HG03520 (cell line): ENCODE measurements at regions not wholly inside any gene's neighbourhood (a gene's known extent, or its start where the extent isn't known, plus 50 kb on each side); places are given as distances from the start of the nearest gene placed in this dataset.

ENCODE experiments used
- ATAC-seq: cut with Tn5 transposase; IDR thresholded peaks from one replicate; pipeline ENCODE4 v1.9.1; 2021; ENCODE audit warnings: mild to moderate bottlenecking, moderate library complexity; ENCODE audit not compliant: unreplicated experiment

DNA sequence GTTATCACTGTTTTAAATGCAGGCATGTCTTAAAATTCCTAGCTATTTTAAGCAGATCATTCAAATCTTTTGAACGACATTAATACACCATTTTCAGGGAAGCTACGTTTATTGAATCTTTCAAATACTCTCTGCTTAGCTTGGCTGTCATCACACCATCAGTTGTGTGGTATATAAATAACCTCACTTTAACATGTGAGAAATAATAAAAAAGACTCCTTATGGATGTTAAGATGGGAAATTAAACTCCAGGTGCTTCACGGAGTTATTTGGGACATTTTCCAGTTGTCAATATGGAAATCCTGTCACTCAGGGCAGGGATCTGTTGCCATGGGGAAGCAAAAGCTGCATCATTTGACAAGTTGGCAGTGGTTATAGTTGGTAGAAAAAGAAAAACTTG, 649.2 kb upstream of the CDH2 start:
- no peak for ATAC-seq

DNA sequence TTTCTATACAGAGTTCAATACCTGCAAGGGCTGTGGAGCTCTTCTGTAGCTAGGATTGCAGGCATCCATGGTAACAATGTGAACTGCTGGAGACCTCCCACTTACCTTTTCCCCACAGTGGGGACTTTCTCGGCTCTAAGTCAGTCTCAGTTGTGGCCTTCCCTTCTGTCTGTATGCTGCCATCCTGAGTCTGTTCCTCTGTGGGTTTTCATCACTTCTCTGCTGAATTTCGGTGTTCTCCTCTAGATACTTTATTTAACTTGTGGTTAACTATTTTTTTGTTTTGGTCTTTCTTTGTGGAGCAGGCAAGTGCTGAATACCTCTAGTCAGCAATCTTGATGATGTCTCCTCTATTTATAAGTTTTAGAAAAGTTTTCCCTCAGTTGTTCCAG, 647.2 kb upstream of the CDH2 start:
- ATAC-seq = no peak

DNA sequence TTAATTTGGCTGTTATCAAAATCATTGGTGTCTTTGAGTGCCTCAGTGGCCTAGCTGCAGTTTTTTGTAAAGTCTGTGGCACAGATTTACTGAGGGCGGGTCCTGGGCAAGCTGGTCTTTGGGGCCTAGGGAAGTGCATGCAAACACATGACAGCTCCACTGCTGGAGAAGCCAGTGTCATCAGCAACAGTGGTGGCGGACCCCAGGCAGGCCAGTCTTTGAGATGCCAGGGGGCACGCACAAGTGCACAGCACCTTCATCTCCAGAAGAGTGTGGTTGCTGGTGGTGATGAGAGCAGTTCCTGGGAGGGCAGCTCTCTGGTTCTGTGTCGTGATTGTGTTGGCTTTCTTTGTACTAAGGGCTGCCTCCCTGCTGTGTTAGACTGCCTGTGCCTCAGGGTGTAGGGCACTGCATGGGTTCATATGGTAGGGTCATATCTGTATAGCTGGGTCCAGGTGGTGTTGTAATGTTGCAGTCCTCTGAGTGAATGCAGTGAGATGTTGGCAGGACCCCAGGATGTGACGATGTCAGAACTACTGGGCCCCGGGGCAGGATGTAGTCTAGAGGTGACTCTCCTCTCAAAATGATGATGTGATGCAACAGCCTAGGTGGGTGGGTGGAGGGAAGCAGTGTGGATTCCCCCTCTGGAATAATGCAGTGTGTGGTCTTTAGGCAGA, 646.7 kb upstream of the CDH2 start:
- ATAC-seq = no peak

DNA sequence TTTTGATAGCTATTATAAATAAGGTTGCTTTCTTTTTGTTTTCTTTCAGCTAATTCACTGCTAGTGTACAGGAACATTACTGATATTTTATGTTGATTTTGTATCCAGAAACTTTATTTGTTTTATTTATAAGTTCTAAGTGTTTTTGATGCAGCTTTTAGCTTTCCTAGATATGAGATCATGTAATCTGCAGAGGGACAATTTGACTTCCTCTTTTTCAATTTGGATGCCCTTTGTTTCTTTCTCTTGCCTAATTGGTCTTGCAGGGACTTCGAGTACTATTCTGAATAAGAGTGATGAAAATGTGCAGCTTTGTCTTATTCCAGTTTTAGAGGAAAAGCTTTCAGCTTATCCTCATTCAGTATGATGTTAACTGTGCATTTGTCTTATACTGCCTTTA, 643.4 kb upstream of the CDH2 start:
- ATAC-seq = no peak

DNA sequence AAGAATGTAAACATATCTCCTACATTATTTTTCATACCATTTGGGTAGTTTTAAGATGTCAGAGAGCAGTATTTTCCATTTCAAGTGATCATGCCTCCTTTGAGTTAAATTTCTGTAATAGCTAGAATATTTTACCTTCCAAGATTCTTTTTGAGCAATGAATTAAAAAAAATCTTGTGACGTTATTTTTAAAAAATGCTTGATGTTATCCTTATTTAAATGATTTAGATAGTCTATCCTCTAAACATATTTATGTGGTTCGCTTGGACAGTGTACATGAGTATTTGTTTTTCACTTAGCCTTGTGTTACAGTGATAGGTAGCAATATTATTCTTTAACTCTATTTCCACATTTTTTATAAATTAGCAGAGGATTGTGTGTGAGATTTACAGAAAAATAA, 639.2 kb upstream of the CDH2 start:
- ATAC-seq = no peak

DNA sequence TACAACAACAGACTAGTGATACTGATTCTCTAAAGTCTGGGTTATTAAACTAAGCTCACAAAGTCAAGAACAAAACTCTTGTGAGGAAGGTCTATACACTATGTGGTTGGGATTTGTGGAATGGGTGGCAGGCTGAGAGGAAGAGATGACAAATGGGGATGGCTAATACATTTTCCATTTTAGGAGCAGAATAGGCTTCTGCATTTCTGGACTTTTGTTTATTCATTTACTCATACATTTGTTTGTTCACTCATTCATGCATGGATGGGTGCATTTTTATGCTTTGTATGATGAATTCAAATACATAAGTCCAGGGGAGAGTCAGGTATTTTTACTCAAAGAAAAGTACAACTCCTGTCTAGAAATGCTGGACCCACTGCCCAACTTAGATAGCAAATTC, 637.4 kb upstream of the CDH2 start:
- ATAC-seq = no peak

DNA sequence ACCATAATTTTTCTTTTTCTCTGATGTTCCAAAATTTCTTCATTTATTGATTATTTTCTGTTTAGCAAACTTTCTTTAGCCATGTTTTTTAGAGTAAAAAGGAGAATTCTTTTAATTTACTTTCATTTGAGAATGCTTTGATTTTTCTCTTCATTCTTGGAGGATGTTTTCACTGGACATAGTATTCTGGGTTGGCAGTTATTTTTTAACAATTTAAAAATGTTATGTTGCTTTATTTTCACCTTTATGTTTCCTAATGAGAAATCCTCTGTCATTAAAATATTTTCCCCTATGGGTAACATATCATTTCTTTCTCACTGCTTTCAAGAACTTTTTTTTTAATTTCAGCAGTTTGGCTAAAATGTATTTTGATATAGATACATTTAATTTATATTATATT, 631.4 kb upstream of the CDH2 start:
- no peak for ATAC-seq

DNA sequence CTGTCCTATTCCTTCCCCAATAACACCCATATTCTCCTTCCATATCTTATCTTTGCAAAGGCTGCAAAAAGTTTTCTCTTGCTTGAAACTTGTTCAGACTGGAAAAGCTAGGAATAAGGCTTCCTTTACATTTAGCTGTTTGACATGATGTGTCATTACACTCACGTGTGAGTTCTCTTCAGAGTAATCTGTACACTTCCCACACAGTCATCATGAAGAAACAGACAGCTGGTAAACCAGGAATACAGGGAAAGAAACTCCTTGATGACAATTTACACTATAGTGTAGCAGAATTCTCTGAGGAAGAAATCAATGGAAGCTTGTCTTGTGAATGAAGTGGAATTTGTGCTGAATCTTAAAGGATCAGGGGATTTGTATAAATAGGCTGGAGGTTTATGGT, 628.6 kb upstream of the CDH2 start:
- ATAC-seq = no peak

DNA sequence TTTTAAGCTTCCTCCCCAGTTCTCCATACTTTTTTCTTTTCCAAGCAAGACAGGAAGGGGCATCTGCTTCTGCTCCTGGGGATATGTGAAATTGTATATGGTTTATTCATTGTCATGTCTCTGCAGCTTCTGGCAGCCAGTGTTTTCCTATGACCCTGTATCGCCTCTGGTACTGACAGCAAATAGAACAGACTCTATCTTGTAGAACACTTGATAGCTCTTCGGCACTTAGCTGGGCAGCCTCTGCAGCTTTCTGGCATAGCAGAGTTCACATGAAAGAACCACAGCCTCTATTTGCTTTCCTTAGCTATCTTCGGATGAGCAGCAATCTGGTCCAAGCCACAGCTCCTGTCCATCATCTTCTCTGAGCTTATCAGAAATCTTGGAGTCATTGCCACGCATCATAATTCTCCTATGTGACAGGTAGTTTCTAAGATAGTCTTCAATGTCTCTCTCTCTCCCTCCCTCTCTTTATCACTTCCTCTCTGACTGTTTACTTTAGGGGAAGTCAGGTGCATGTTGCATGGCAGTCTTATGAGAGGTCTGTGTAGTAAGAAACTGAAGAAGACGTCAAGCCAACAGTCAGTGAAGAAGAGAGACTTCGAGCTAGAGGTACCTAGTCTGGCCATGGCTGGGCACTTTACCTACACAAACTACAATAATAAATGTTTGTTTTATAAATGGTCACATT, 627.7 kb upstream of the CDH2 start:
- ATAC-seq = no peak

DNA sequence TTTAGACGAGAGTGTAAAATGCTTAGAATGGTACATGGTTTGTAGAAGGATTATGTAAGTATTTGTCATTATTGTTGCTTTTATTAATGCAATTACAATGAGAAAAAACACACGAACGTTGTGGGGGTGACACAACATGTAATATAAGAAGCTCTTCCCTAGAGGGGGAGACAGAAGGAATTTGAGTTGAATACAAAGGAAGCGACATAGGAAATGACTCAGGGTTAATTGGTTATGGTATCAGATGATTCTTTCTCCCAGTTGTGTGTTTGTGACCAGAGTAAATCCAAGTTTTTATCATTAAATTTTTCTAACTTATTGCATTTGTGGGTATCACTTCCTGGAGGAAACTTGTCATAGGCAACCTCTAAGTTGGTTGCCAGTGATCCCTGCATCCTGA, 625.6 kb upstream of the CDH2 start:
- ATAC-seq = no peak

DNA sequence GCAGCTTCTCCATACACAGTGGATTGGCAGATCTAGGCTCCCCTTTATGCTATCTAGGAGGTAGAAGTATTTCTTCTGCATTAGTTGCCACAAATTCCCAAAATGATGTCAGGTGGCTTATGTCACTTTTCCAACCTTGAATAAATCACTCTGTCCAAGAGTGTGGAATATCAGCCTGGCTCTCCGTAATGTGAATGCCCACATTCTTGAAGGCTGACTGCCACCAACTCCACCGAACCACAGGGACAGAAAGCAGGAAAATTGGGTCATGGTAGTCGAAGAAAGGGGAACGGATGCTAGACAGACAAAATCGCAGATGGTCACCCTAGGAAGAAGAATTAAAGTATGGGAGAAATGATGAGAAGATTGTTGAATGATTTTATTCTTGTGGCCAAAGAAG, 624.9 kb upstream of the CDH2 start:
- ATAC-seq = no peak

DNA sequence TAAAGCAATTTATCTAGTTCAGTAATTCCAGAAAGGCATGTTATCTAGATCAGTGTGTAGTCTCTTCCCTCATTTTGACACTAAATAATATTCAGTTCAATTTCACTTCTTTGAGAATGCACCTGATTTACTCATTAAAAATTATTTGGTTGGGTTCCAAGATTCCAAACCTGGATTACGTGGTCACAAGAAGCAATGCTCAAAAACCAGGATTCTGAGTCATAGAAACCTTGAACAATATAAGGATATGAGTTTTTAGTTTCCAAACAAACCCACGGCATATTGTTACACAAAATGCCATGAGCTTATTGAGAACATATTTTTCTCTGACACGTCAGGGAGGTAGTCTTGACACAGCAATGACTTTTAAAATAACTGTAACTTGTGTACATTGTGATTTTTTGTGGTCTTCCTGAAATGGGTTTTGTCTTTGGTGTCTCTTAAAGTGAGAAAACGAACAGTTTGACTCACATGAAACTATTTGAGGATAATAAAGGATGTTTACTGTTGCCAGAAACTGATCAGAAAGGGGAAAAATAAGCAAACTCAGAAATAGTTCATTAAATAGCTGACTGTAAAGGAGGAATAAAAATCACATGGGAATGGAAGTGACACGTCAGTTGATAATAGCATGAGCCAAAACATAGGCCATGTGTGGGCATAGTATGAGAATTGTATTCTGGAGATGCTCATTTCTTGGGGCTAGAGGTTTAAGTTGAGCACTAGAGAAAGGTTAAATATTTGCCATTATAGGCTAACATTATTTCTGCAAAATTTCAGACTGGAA, 617.7 kb upstream of the CDH2 start:
- no peak for ATAC-seq

DNA sequence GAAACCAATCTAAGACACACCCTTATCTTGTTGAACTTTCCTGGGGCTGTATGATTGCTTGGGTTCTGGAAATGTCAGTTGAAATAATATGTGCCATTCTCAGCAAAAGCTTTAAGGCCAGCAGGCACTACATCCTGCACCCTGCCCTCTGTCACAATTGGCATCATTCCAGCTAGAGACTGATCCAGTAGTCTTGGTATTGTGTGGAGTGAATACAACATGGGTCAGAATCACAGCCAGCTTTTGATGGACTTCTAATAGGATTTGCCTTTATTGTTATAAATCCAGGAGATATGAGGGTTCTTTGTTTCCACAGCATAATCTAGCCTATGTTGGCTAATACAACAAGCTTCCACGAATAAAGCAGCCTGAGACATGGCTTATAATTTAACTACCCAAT, 617.0 kb upstream of the CDH2 start:
- ATAC-seq = no peak

DNA sequence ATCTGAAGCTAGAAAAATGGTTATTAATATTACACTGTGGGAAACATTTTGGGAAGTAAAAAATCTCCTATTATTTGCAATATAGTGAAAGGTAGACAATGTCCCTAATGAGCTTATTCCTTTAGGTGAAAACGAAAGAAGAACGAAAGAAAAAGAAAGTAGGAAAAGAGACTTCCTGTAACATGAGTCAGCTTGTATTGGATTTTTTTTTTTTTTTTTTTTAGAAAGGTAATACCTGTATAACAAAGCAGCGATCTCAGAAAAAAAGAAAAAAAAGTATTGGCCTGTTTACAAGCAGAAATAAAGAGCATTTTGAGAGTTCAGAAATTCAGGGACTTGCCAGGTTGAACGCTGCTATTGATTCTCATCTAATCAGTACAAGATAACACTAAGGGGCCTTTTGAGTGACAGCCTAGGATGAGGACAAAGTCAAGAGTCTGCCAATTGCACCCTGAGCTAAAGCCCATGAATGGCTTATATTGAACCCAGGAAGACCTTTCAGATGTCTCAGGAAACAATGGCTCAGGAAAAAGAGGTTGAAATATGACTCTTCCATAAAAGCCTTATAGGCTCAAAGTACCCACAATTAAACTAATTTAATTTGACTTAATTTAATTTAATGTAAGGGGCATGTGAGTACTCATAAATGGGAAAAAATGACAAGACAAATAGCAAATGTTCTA, 615.6 kb upstream of the CDH2 start:
- ATAC-seq = no peak

DNA sequence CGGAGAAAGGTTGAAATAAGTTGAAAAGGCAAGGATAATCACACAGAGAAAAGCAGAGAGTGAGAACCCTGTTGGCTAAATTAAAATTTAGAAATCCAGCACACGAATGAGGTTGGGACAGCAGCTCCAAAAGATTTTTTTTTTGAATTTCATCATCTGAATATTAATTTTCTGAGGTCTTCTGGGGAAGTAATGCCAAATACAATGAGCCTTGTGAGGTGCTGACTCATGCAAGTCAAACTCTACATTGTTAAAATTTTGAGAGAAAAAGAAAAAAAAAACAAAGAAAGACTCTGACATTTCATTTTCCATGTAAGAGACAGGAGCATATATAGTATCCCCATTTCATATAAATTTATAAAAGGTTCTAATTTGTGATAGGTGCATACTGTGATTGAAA, 614.2 kb upstream of the CDH2 start:
- ATAC-seq = no peak

DNA sequence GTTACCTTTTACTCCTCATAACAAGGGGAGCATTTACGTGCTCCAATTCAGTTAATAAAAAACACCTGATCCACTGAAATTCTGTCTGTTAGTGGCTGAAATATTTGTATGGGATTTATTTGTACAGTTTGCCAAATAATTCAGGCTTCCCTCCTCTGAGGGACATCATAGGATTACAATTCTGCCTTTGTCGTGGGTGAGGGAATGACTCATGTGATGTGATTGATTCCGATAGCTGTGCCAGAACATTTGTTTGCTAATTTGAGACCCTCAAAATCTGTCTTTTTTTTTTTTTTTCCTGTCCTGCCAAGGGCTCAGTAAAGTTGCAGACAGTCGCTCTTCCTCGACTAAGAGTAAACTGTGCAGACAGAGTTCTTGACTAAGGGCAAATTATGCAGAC, 612.6 kb upstream of the CDH2 start:
- ATAC-seq = no peak

DNA sequence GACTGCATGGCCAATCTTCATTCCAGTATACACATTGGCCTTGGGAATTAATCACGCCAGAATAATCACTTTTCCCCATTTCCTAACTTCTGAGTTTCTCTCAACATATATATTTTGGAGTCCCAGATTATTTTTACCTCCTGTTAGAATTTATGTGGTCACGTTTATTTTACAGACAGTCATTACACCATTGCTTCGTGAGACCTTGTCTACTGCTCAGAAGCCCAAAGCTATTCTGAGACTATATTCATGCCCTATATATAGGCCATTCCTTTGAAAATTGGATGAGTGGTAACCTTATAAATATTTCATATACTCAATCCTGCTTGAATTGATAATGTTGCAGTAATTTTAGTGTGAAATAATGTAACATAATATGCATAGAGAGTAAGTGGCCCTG, 610.0 kb upstream of the CDH2 start:
- ATAC-seq = no peak

DNA sequence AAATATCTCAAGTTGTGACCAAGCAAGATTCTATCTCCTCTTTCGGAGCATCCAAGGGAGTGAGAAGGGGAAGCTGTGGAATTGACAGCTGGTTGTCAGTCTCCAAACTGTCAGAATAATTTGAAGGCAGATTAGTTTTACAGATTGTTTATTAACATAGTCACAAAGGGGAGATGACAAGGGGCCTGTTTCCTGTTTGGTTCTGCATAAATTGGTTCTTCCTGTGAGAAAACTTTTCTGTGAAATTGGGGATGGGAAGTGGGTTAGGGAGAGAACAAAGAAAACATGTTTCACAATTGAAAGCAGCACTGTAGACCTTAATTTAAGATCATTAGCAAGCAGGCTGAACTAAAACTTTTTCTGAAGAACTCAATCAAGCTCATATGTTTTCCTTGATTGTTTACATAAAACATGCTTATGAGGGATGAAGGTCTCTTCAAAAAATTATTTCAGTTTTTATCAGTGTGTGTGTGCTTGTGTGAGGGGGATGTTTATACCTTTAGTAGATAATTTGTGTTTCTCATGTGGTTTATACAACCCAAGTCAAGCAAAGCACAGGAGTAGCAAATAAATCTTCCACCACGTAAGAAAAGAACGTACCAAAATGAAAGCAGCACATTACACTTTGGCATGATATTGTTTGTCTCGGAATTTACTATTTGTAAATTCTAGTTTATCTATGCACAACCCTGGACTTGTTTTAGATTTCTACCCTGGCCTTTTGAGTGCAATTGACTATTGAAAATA, 604.9 kb upstream of the CDH2 start:
- ATAC-seq = no peak

DNA sequence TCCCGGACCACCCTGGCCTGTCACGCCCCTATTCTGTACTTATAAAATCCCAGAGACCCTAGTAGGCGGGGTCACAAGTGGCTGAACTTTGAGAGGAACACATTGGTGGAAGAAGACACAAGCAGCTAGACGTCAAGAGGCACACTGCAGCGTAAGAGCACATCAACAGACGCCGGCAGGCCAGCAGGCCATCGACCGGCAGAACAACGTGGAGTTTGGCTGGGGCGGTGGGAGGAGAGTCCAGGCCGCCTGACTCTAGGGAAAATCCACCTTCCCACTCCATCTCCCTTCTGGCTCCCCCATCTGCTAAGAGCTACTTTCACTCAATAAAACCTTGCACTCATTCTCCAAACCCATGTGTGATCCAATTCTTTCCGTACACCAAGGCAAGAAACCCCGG, 601.8 kb upstream of the CDH2 start:
- no peak for ATAC-seq

DNA sequence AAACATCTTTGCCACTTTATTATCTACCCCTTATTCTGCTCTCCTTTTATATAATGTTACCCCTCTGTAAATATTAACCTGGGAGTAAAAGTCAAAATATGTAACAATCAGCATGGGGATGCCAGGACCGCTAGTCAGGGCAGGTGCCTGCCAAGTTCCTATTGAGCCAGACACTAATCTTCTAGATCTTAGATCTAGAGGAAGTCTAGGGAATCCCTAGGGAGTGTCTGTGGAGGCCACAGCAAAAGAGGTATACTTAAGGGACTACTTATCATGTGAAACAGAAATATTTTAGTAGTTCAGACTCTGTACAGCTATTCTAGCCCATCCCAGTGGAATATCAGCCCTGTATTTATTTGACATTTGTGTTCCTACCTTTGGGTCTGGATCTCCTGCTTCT, 600.8 kb upstream of the CDH2 start:
- ATAC-seq = no peak

DNA sequence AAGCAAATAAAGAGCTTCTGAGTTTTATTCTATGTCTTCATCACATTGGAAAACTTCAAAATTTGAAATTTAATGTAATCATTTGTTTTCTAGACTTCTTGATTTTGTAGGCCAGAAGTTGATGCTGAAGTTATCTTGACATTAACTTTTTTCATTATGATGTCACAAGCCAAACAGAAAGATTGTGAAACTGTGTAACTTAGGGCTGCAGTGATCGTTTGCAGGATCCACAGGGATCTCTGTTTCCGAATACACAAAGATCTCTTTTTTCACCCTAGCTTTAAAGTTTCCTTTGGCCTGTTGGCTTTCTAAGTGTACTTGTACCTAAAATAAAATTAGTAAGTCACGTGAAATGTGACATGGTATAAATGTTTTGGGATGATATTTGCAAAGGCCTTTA, 594.9 kb upstream of the CDH2 start:
- ATAC-seq = no peak
